ENCODE measurements at regions not wholly inside any gene's neighbourhood (a gene's known extent, or its start where the extent isn't known, plus 50 kb on each side); places are given as distances from the start of the nearest gene placed in this dataset.

GRCh38 chr14:97331058-97331457 lies 533.9 kb downstream of the VRK1 start:
- no peak for DNase-seq (ENCODE audit: low read depth)
- POLR2A ChIA-PET = no interaction called here
- Histone ChIP-seq H3K36me3 (ENCODE audit: control insufficient read depth, insufficient read depth, low read length) (no peaks in the 10 kb centered on the region), H3K27me3 (ENCODE audit: control insufficient read depth, insufficient read depth, low read length) (no peaks in the 10 kb centered on the region), H3K4me3 (ENCODE audit: low read depth, low read length) (no peak overlapping the region)
- TF ChIP-seq CTCF (IDR thresholded peaks at IDR 0.05; ENCODE audit: insufficient read depth, low read depth, low read length) = no peak
- CTCF ChIA-PET = no interaction called here

- ChIA-PET CTCF (no interaction called here), POLR2A (no interaction called here)
- Histone ChIP-seq H3K36me3 (ENCODE audit: control insufficient read depth, insufficient read depth, low read length) (no peaks in the 10 kb centered on the region), H3K4me3 (ENCODE audit: low read depth, low read length) (no peak overlapping the region), H3K27me3 (ENCODE audit: control insufficient read depth, insufficient read depth, low read length) (no peaks in the 10 kb centered on the region)
- no peak for TF ChIP-seq CTCF (IDR thresholded peaks at IDR 0.05; ENCODE audit: insufficient read depth, low read depth, low read length)
- DNase-seq (ENCODE audit: low read depth) = no peak
Observed at GRCh38 chr14:97331526-97331925, 534.3 kb downstream of the VRK1 start.

GRCh38 chr14:97336179-97336578 lies 539.0 kb downstream of the VRK1 start:
- Histone ChIP-seq H3K27me3 (ENCODE audit: control insufficient read depth, insufficient read depth, low read length) (no peaks in the 10 kb centered on the region), H3K36me3 (ENCODE audit: control insufficient read depth, insufficient read depth, low read length) (no peaks in the 10 kb centered on the region), H3K4me3 (ENCODE audit: low read depth, low read length) (no peak overlapping the region)
- TF ChIP-seq CTCF (IDR thresholded peaks at IDR 0.05; ENCODE audit: insufficient read depth, low read depth, low read length) = no peak
- ChIA-PET POLR2A (no interaction called here), CTCF (no interaction called here)
- DNase-seq (ENCODE audit: low read depth) = no peak

- no peak for TF ChIP-seq CTCF (IDR thresholded peaks at IDR 0.05; ENCODE audit: insufficient read depth, low read depth, low read length)
- H3K4me3 ChIP-seq (ENCODE audit: low read depth, low read length) = no peak overlapping the region
- no peak for DNase-seq (ENCODE audit: low read depth)
- ChIA-PET POLR2A (no interaction called here), CTCF (no interaction called here)
- H3K36me3 ChIP-seq (ENCODE audit: control insufficient read depth, insufficient read depth, low read length) = no peaks in the 10 kb centered on the region
- no peaks in the 10 kb centered on the region for H3K27me3 ChIP-seq (ENCODE audit: control insufficient read depth, insufficient read depth, low read length)
Observed at GRCh38 chr14:97336816-97337215, 539.6 kb downstream of the VRK1 start.

- Histone ChIP-seq H3K27me3 (ENCODE audit: control insufficient read depth, insufficient read depth, low read length) (no peaks in the 10 kb centered on the region), H3K36me3 (ENCODE audit: control insufficient read depth, insufficient read depth, low read length) (no peaks in the 10 kb centered on the region), H3K4me3 (ENCODE audit: low read depth, low read length) (no peak overlapping the region)
- DNase-seq (ENCODE audit: low read depth) = no peak
- CTCF ChIA-PET = no interaction called here
- POLR2A ChIA-PET = no interaction called here
- TF ChIP-seq CTCF (IDR thresholded peaks at IDR 0.05; ENCODE audit: insufficient read depth, low read depth, low read length) = no peak
Observed at GRCh38 chr14:97337267-97337666, 540.1 kb downstream of the VRK1 start.
